ENCODE measurements at regions not wholly inside any gene's neighbourhood (a gene's known extent, or its start where the extent isn't known, plus 50 kb on each side); places are given as distances from the start of the nearest gene placed in this dataset.

DNA sequence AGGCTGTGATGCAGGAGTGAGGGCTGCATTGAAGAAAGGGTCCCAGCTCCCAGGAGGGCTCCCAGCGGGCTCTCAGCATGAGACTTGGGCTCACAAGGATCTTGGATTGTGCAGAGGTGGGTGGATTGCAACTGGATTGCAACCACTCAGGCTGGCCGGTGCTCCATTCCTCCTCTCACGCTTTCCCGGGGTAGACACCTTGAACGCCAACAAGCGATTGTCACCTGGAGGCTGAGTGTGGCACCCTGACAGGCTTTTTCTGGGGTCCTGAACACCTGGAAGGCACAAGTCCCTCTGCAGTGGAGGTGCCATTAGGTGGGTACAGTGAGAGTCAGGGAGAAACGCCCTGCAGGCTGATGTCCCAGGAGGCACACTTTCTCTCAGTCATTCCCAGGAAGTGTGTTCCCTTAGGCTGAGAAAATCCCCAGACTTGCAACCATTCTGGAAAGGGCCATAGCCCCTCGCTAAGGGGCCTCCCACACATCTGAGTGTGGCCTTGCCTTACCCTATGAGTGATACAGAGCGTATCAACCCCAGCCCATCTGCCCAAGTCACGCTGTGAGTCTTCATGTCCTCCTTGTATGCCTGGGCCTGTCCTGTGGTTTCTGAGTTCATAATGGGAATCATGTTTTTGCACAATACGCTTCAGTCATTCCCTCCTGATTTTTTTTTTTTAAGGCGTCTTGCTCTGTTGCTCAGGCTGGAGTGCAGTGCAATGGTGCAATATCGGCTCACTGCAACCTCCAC lies 488.1 kb downstream of the IRX1 start:
- H3K9ac ChIP-seq (ENCODE audit: low read length) = no peak overlapping the region
- no peak overlapping the region for H3K4me3 ChIP-seq (ENCODE audit: low read length)
- H3K27ac ChIP-seq (ENCODE audit: low read length) = no peak overlapping the region
- no peaks in the 10 kb centered on the region for H3K36me3 ChIP-seq (ENCODE audit: control insufficient read depth, low read depth, low read length)
- no peaks in the 10 kb centered on the region for H3K9me3 ChIP-seq (ENCODE audit: control insufficient read depth, low read depth, low read length)
- no peaks in the 10 kb centered on the region for H3K27me3 ChIP-seq (ENCODE audit: control insufficient read depth, insufficient read depth, low read length)
- H3K4me1 ChIP-seq (ENCODE audit: control insufficient read depth, low read depth, low read length) = no peaks in the 10 kb centered on the region

DNA sequence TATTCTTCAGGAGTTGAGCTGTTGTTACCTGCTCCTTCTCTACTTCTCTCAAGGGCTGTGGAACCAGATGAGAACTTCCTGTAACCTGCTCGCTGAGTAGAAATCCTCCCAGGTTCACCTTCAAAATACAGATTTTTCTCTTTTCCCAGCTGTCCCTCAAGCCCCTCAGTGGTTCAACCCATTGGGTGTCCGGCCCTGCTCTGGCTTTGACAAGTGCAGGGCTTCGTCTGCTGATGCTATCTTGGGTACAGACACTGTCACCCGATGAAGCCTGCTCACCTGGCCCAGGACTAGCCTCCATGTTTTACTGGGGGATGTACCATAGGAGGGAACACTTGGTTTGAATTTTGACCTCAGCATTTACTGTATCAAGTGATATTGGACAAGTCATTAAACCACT lies 490.4 kb downstream of the IRX1 start:
- Histone ChIP-seq H3K36me3 (ENCODE audit: control insufficient read depth, low read depth, low read length) (no peaks in the 10 kb centered on the region), H3K27me3 (ENCODE audit: control insufficient read depth, insufficient read depth, low read length) (no peaks in the 10 kb centered on the region), H3K9ac (ENCODE audit: low read length) (no peak overlapping the region), H3K27ac (ENCODE audit: low read length) (no peak overlapping the region), H3K4me1 (ENCODE audit: control insufficient read depth, low read depth, low read length) (no peaks in the 10 kb centered on the region), H3K9me3 (ENCODE audit: control insufficient read depth, low read depth, low read length) (no peaks in the 10 kb centered on the region), H3K4me3 (ENCODE audit: low read length) (no peak overlapping the region)

DNA sequence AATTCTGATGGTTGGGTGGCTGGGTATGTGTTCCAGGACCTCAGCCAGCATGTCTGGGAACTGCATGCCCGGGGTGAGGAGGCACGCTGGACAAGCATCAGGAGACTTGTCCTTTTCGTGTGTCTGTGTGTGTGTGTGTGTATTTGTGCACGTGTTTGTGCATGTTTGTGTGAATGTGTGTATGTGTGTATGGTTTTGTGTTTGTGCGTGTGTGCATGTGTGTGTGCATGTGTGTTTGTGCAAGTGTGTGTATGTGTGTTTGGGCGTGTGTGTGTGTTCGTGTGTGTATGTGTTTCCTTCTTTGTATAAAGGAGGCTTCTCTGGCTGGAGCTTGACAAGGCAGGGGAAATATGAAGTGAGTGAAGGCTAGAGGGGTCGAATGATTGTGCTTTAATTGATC lies 491.5 kb downstream of the IRX1 start:
- no peaks in the 10 kb centered on the region for H3K9me3 ChIP-seq (ENCODE audit: control insufficient read depth, low read depth, low read length)
- H3K36me3 ChIP-seq (ENCODE audit: control insufficient read depth, low read depth, low read length) = no peaks in the 10 kb centered on the region
- H3K9ac ChIP-seq (ENCODE audit: low read length) = no peak overlapping the region
- no peaks in the 10 kb centered on the region for H3K4me1 ChIP-seq (ENCODE audit: control insufficient read depth, low read depth, low read length)
- H3K4me3 ChIP-seq (ENCODE audit: low read length) = no peak overlapping the region
- no peaks in the 10 kb centered on the region for H3K27me3 ChIP-seq (ENCODE audit: control insufficient read depth, insufficient read depth, low read length)
- no peak overlapping the region for H3K27ac ChIP-seq (ENCODE audit: low read length)

DNA sequence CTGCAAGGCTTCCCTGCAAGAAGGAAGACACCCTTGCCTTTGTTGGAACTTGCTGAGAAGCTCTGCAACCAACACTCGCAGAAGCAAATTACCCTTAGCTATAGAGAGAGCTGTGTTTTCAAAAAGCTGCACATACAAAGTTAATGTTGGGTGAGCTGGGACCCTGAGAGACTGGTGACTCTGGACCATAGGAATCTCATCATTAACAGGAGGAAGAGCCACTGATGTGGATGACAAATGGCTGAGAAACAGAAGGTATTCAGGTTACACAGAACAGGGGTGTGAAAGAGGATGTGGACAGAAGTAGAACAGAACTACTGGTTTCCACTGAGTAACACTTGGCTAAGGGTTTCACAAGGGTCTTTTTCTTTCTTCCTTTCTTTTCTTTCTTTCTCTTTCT lies 493.5 kb downstream of the IRX1 start:
- Histone ChIP-seq H3K27me3 (ENCODE audit: control insufficient read depth, insufficient read depth, low read length) (no peaks in the 10 kb centered on the region), H3K36me3 (ENCODE audit: control insufficient read depth, low read depth, low read length) (no peaks in the 10 kb centered on the region), H3K9ac (ENCODE audit: low read length) (no peak overlapping the region), H3K9me3 (ENCODE audit: control insufficient read depth, low read depth, low read length) (no peaks in the 10 kb centered on the region), H3K4me1 (ENCODE audit: control insufficient read depth, low read depth, low read length) (no peaks in the 10 kb centered on the region), H3K27ac (ENCODE audit: low read length) (no peak overlapping the region), H3K4me3 (ENCODE audit: low read length) (no peak overlapping the region)

DNA sequence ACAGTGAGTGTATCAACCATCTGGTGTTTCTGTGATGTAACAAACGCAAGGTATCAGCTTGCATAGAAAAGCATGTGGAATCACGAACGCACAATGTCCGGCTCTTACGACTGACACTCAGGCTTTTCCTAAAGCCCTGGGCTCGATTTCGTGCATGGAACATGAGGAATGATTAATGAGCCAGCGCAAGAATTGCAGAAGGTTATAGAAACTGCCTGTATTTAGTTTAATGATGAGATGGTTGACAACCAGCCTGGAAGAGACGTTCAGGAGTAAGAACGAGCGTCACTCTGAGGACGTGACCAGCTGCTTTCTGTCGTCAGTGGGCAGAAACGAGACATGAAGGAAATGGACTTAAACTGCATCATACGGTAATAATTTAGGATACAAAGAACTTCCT lies 497.6 kb downstream of the IRX1 start:
- Histone ChIP-seq H3K4me1 (ENCODE audit: control insufficient read depth, low read depth, low read length) (no peaks in the 10 kb centered on the region), H3K4me3 (ENCODE audit: low read length) (no peak overlapping the region), H3K9ac (ENCODE audit: low read length) (no peak overlapping the region), H3K36me3 (ENCODE audit: control insufficient read depth, low read depth, low read length) (no peaks in the 10 kb centered on the region), H3K27me3 (ENCODE audit: control insufficient read depth, insufficient read depth, low read length) (no peaks in the 10 kb centered on the region), H3K27ac (ENCODE audit: low read length) (no peak overlapping the region), H3K9me3 (ENCODE audit: control insufficient read depth, low read depth, low read length) (no peaks in the 10 kb centered on the region)

DNA sequence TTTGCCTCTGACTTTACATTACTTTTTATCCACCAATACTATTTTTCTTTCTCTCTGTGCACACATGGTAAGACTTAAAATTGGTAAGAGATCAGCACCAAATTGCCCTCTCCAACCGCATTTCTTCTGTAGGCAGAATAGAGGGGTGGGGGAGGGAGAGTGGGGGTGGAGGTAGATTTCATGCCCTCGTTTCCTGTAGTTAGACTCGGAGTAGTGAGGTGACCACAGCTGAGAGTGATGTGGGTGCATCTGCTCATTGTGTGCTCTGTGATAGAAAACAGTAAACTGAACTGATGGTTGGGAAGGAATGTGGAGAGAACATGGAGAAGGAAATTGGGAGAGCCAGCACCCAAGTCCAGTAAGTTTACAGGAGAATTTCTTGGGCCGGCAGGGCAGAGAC lies 498.3 kb downstream of the IRX1 start:
- Histone ChIP-seq H3K36me3 (ENCODE audit: control insufficient read depth, low read depth, low read length) (no peaks in the 10 kb centered on the region), H3K9me3 (ENCODE audit: control insufficient read depth, low read depth, low read length) (no peaks in the 10 kb centered on the region), H3K4me1 (ENCODE audit: control insufficient read depth, low read depth, low read length) (no peaks in the 10 kb centered on the region), H3K4me3 (ENCODE audit: low read length) (no peak overlapping the region), H3K9ac (ENCODE audit: low read length) (no peak overlapping the region), H3K27me3 (ENCODE audit: control insufficient read depth, insufficient read depth, low read length) (no peaks in the 10 kb centered on the region), H3K27ac (ENCODE audit: low read length) (no peak overlapping the region)

DNA sequence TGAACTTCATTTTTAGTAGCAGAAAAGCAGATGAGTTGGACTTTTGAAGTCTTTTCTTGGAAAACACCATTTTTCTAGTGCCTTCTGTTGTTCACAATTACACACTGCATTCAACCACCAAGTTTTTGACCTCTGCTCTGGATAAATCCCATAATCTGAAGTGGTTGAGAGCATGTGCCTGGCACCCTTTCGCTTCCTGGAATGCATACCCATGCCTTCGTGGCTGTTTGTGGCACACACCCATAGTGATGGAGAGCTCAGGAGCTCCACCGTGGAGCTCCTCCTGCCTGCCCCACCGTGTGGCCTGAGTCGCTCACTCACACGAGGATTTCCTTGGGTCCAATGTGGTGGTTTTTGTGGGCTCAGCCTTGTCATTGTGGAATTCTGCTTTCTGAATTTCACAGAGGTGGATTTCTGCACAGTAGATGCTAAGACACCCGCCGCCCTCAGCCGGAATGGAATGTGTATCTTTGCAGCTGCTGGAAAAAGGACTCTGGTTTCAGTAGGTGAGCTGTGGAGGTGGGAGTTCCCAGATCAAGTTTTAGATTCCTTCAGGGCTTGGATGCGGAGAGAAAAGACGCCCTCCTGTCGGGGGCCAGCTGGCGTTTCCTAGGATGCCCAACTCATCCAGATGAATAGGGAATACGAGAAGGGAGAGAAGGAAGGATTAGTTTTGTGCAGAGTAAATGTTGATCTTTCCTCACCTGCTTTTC lies 500.4 kb downstream of the IRX1 start:
- H3K27me3 ChIP-seq (ENCODE audit: control insufficient read depth, insufficient read depth, low read length) = no peaks in the 10 kb centered on the region
- peaks cover 7% of the 10 kb centered on the region for H3K4me1 ChIP-seq (ENCODE audit: control insufficient read depth, low read depth, low read length)
- no peaks in the 10 kb centered on the region for H3K36me3 ChIP-seq (ENCODE audit: control insufficient read depth, low read depth, low read length)
- H3K9ac ChIP-seq (ENCODE audit: low read length) = no peak overlapping the region
- no peaks in the 10 kb centered on the region for H3K9me3 ChIP-seq (ENCODE audit: control insufficient read depth, low read depth, low read length)
- no peak overlapping the region for H3K27ac ChIP-seq (ENCODE audit: low read length)
- no peak overlapping the region for H3K4me3 ChIP-seq (ENCODE audit: low read length)

DNA sequence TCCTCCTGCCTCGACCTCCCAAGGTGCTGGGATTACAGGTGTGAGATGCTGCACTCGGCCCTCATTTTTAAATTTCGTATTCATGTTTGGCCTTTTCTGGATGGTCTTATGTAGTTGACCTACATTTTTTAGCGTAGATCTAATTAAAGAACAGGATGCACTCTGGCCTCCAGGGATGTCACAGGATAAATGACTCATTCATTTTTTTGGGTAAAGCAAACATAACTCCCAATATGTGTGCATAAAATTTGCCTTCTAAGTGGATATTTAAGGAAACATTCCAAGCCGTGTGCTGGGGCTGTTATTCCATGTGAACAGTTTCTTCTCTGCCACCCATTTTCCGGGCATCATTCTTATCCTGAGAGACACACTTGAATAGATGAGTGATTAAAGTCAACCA lies 501.6 kb downstream of the IRX1 start:
- Histone ChIP-seq H3K4me3 (ENCODE audit: low read length) (no peak overlapping the region), H3K27me3 (ENCODE audit: control insufficient read depth, insufficient read depth, low read length) (no peaks in the 10 kb centered on the region), H3K4me1 (ENCODE audit: control insufficient read depth, low read depth, low read length) (peaks cover 7% of the 10 kb centered on the region), H3K9me3 (ENCODE audit: control insufficient read depth, low read depth, low read length) (no peaks in the 10 kb centered on the region), H3K36me3 (ENCODE audit: control insufficient read depth, low read depth, low read length) (no peaks in the 10 kb centered on the region), H3K27ac (ENCODE audit: low read length) (no peak overlapping the region), H3K9ac (ENCODE audit: low read length) (no peak overlapping the region)

DNA sequence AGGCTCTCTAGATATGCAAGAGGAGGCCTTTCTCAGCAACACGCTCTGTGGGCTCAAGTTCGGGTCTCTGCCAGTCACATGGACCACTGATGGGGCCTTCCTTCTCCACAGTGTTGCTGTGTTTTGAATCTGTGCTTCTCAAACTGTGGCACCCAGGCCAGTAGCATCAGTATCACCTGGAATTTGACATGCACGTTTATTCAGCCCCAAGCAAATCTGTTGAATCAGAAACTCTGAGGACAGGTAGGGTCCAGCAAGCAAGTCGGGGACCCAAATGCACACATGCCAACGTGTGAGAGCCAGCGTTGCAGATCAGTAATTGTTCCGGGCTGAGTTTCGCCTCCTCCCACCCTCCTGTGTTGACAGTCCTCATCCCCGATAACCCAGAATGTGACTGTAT lies 502.6 kb downstream of the IRX1 start:
- Histone ChIP-seq H3K4me1 (ENCODE audit: control insufficient read depth, low read depth, low read length) (peaks cover 7% of the 10 kb centered on the region), H3K9ac (ENCODE audit: low read length) (no peak overlapping the region), H3K27ac (ENCODE audit: low read length) (no peak overlapping the region), H3K36me3 (ENCODE audit: control insufficient read depth, low read depth, low read length) (no peaks in the 10 kb centered on the region), H3K4me3 (ENCODE audit: low read length) (no peak overlapping the region), H3K27me3 (ENCODE audit: control insufficient read depth, insufficient read depth, low read length) (no peaks in the 10 kb centered on the region), H3K9me3 (ENCODE audit: control insufficient read depth, low read depth, low read length) (no peaks in the 10 kb centered on the region)

DNA sequence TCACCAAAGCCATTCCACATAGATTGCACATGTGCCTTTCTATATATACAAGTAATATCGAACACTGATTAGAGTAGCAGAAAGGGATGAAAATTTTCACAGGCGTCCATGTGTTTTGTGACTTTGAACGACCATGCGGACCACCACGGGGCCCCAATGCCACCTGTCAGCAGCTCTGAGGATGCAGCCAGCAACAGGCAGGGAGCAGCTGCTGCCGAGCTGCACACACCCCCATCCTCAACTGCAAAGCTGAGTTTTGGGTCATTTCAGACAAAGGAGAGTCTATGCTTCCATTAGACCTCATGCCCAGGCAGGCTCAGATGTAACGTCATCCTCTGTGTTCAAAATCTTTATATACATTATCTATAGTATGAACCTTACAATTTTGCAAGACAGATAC lies 503.8 kb downstream of the IRX1 start:
- no peak overlapping the region for H3K9ac ChIP-seq (ENCODE audit: low read length)
- no peak overlapping the region for H3K4me3 ChIP-seq (ENCODE audit: low read length)
- H3K27ac ChIP-seq (ENCODE audit: low read length) = no peak overlapping the region
- no peaks in the 10 kb centered on the region for H3K36me3 ChIP-seq (ENCODE audit: control insufficient read depth, low read depth, low read length)
- no peaks in the 10 kb centered on the region for H3K9me3 ChIP-seq (ENCODE audit: control insufficient read depth, low read depth, low read length)
- no peaks in the 10 kb centered on the region for H3K27me3 ChIP-seq (ENCODE audit: control insufficient read depth, insufficient read depth, low read length)
- peaks cover 7% of the 10 kb centered on the region for H3K4me1 ChIP-seq (ENCODE audit: control insufficient read depth, low read depth, low read length)

DNA sequence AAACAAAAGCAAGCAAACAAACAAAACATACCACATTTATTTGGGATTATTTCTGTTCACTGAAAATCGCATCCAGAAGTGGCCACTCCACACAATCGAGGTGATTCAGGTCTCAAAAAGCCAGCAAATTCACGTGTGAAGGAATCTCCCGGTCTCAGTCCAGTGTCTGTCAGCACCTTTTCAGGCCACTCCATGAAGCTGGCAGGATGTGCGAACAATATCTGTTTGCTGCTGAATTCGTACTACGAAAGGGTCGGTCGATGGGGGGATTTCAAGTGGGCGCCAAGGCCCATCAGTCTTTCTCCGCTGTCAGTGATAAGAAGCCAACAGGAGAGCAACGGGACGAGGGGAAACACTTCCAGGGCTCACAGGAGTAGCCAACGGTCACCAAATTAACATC lies 505.1 kb downstream of the IRX1 start:
- Histone ChIP-seq H3K4me1 (ENCODE audit: control insufficient read depth, low read depth, low read length) (peaks cover 7% of the 10 kb centered on the region), H3K36me3 (ENCODE audit: control insufficient read depth, low read depth, low read length) (no peaks in the 10 kb centered on the region), H3K9me3 (ENCODE audit: control insufficient read depth, low read depth, low read length) (no peaks in the 10 kb centered on the region), H3K27ac (ENCODE audit: low read length) (no peak overlapping the region), H3K27me3 (ENCODE audit: control insufficient read depth, insufficient read depth, low read length) (no peaks in the 10 kb centered on the region), H3K4me3 (ENCODE audit: low read length) (no peak overlapping the region), H3K9ac (ENCODE audit: low read length) (no peak overlapping the region)

DNA sequence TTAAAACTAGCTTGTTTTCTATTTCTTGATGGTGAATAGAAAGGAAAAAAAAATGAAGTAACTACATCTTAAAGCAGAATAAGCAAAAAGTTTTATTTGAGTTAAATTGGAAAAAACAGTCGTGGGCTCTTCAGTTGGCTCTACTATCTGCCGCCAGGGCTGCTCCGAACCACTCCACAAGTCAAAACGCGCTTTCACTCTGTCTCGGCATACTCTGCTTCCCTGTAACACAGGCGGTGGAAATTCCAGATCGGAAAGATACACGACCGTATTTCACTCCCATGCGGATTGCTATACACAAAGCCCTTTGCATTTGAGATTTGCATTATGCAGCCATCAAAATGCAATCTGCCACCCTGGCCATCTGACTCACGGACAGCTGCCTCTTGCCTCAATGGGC lies 505.6 kb downstream of the IRX1 start:
- Histone ChIP-seq H3K27me3 (ENCODE audit: control insufficient read depth, insufficient read depth, low read length) (no peaks in the 10 kb centered on the region), H3K36me3 (ENCODE audit: control insufficient read depth, low read depth, low read length) (no peaks in the 10 kb centered on the region), H3K4me3 (ENCODE audit: low read length) (no peak overlapping the region), H3K9me3 (ENCODE audit: control insufficient read depth, low read depth, low read length) (no peaks in the 10 kb centered on the region), H3K9ac (ENCODE audit: low read length) (no peak overlapping the region), H3K4me1 (ENCODE audit: control insufficient read depth, low read depth, low read length) (peaks cover 7% of the 10 kb centered on the region), H3K27ac (ENCODE audit: low read length) (no peak overlapping the region)
